Prostate gland (tissue), 2 donors: ENCODE measurements at regions not wholly inside any gene's neighbourhood (a gene's known extent, or its start where the extent isn't known, plus 50 kb on each side); places are given as distances from the start of the nearest gene placed in this dataset.

Source experiments
- DNase-seq: peaks from one replicate; pipeline ENCODE4 v3.0.0-alpha.2; 2019; ENCODE audit warnings: low spot score
- H3K27ac ChIP-seq, 2 donors: fragments of 200-600 bp; sonication (generic); 2 replicates each; pipeline ENCODE4 v1.5.1; 2017 to 2019
- H3K27me3 ChIP-seq: fragments of 200-600 bp; sonication (generic); replicated peaks from 2 replicates; pipeline ENCODE4 v1.5.1; 2019; ENCODE audit not compliant: insufficient read depth
- H3K36me3 ChIP-seq, 2 donors: fragments of 200-600 bp; sonication (generic); 1 replicate in 1 of 2; 2 replicates in 1 of 2; pipeline versions ENCODE4 v1.5.1 to v1.8.1; 2017 to 2019
- H3K4me1 ChIP-seq: fragments of 200-600 bp; sonication (generic); replicated peaks from 2 replicates; pipeline ENCODE4 v1.5.1; 2019
- H3K4me3 ChIP-seq, 2 donors: fragments of 200-600 bp; sonication (generic); 2 replicates each; pipeline ENCODE4 v1.5.1; 2017 to 2019
- H3K9me3 ChIP-seq: fragments of 200-600 bp; sonication (generic); 2 replicates; pipeline ENCODE4 v1.5.1; 2017
- CTCF ChIP-seq, 4 experiments: fragments of 200-600 bp in 2 of 4; fragments of 450-650 bp in 2 of 4; sonication (generic) in 2 of 4; IDR thresholded peaks; 1 replicate in 3 of 4; 2 replicates in 1 of 4; pipeline ENCODE4 v1.5.1; 2016 to 2019; ENCODE audit warnings: antibody characterized with exemption in 4 of 4, mild to moderate bottlenecking in 2 of 4, moderate library complexity in 2 of 4
- POLR2A ChIP-seq: fragments of 450-650 bp; IDR thresholded peaks from one replicate; pipeline ENCODE4 v1.6.1; 2016; ENCODE audit warnings: antibody characterized with exemption, mild to moderate bottlenecking
- POLR2AphosphoS5 ChIP-seq: sonication (generic); formaldehyde crosslinking; IDR thresholded peaks from one replicate; pipeline ENCODE4 v1.6.1; 2017; ENCODE audit warnings: antibody characterized with exemption
- WGBS: methylation state at CpG from one replicate; pipeline ENCODE4 v1.1.5; 2018; 5-methylcytosine and 5-hydroxymethylcytosine counted together
- intact Hi-C: fragments of 100-400 bp; cut with DNase I; formaldehyde crosslinking; loops from one replicate; pipeline ENCODE4 v1.14.2; 2022

GRCh38 chr21:35332841-35333426, 283.8 kb upstream of the RUNX1 start:
- no peak overlapping the region for H3K4me3 ChIP-seq
- no peak for TF ChIP-seq POLR2A
- intact Hi-C loops = no loop called here
- peaks cover 8% of the 10 kb centered on the region for H3K4me1 ChIP-seq
- no peaks in the 10 kb centered on the region for H3K9me3 ChIP-seq
- H3K27ac ChIP-seq = no peak overlapping the region
- no peaks in the 10 kb centered on the region for H3K27me3 ChIP-seq
- WGBS = 92% methylated on average over 5 of the region's 5 CpGs
- DNase-seq = no peak
- H3K36me3 ChIP-seq = no peaks in the 10 kb centered on the region

GRCh38 chr21:35329940-35330660, 281.0 kb upstream of the RUNX1 start:
- TF ChIP-seq POLR2A (no peak), POLR2AphosphoS5 (peak; percentile 45), CTCF (IDR thresholded peaks at IDR 0.05) (no peak)
- intact Hi-C loops = loop anchor here (5.0 to 10.0 kb wide), 2 partner anchors 275 to 443 kb away; no protein-coding TSS in a partner anchor
- no peak overlapping the region for H3K4me3 ChIP-seq
- H3K4me1 ChIP-seq = peaks cover 8% of the 10 kb centered on the region
- no peaks in the 10 kb centered on the region for H3K36me3 ChIP-seq
- WGBS = 45% methylated on average over 4 of the region's 4 CpGs
- no peaks in the 10 kb centered on the region for H3K27me3 ChIP-seq
- peak overlapping the region; percentile 2 to 28 for H3K27ac ChIP-seq
- no peak for DNase-seq
- H3K9me3 ChIP-seq = no peaks in the 10 kb centered on the region

GRCh38 chr21:35328856-35329455, 279.9 kb upstream of the RUNX1 start:
- Histone ChIP-seq H3K9me3 (no peaks in the 10 kb centered on the region), H3K36me3 (no peaks in the 10 kb centered on the region), H3K4me3 (no peak overlapping the region), H3K27ac (peak overlapping the region in 1 of 2 donors; percentile 2), H3K27me3 (no peaks in the 10 kb centered on the region), H3K4me1 (peaks cover 14% of the 10 kb centered on the region)
- WGBS = 66% methylated on average over 6 of the region's 6 CpGs
- no peak for DNase-seq
- TF ChIP-seq CTCF (IDR thresholded peaks at IDR 0.05) (no peak), POLR2A (no peak), POLR2AphosphoS5 (no peak)
- intact Hi-C loops = loop anchor here (5.0 to 10.0 kb wide), 2 partner anchors 274 to 442 kb away; no protein-coding TSS in a partner anchor

- no peak overlapping the region for H3K4me3 ChIP-seq
- H3K27ac ChIP-seq = no peak overlapping the region
- DNase-seq = no peak
- H3K27me3 ChIP-seq = no peaks in the 10 kb centered on the region
- intact Hi-C loops = loop anchor here (5.0 to 10.0 kb wide), 2 partner anchors 272 to 439 kb away; no protein-coding TSS in a partner anchor
- TF ChIP-seq POLR2AphosphoS5 (no peak), POLR2A (no peak), CTCF (IDR thresholded peaks at IDR 0.05) (no peak)
- 58% methylated on average over 2 of the region's 2 CpGs for WGBS
- peaks cover 22% of the 10 kb centered on the region for H3K4me1 ChIP-seq
- no peaks in the 10 kb centered on the region for H3K36me3 ChIP-seq
- H3K9me3 ChIP-seq = no peaks in the 10 kb centered on the region
Observed at GRCh38 chr21:35326677-35327076, 277.6 kb upstream of the RUNX1 start.

GRCh38 chr21:35325953-35326352, 276.9 kb upstream of the RUNX1 start:
- Histone ChIP-seq H3K4me3 (no peak overlapping the region), H3K27me3 (no peaks in the 10 kb centered on the region), H3K4me1 (peaks cover 22% of the 10 kb centered on the region), H3K9me3 (no peaks in the 10 kb centered on the region), H3K36me3 (no peaks in the 10 kb centered on the region), H3K27ac (peak overlapping the region in 1 of 2 donors; percentile 74)
- no peak for DNase-seq
- WGBS = 87% methylated on average over 2 of the region's 2 CpGs
- TF ChIP-seq POLR2A (no peak), CTCF (IDR thresholded peaks at IDR 0.05) (no peak), POLR2AphosphoS5 (no peak)
- intact Hi-C loops = loop anchor here (2.0 to 10.0 kb wide), 3 partner anchors 69 to 439 kb away; no protein-coding TSS in a partner anchor
